Fibroblast of pulmonary artery (primary cell): ENCODE measurements at regions not wholly inside any gene's neighbourhood (a gene's known extent, or its start where the extent isn't known, plus 50 kb on each side); places are given as distances from the start of the nearest gene placed in this dataset.

Experiments
- DNase-seq: peaks from one replicate; pipeline ENCODE4 v3.0.0-alpha.2; 2010; ENCODE audit warnings: low read depth
- H3K4me3 ChIP-seq: replicated peaks from 2 replicates; pipeline ENCODE4 v1.5.1; 2011; ENCODE audit warnings: low read depth, mild to moderate bottlenecking, control low read depth, low read length, moderate library complexity
- CTCF ChIP-seq: IDR thresholded peaks from 2 replicates; pipeline ENCODE4 v1.5.1; 2011; ENCODE audit warnings: mild to moderate bottlenecking, control low read depth, low read length, inconsistent platforms; ENCODE audit errors: missing control alignments

DNA sequence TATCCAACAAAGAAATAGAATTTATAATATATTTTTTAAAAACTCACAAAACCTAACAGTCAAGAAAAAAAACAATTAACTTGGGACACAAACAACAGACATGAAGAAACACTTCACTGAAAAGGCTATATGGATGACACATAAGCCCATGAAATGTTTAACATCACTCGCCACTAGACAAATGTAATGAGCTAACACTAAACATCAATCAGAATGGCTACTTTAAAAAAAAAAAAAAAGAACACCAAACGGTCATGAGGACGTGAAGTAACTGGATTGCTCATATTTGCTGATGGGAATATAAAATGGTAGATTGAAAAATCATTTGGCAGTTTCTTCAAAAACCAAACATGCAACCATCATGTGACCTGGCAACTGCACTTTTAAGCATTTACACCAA, 97.3 kb upstream of the RGPD4 start:
- H3K4me3 ChIP-seq: no peak overlapping the region
- DNase-seq: no peak

GRCh38 chr2:107730898-107731297, 95.8 kb upstream of the RGPD4 start:
- no peak for DNase-seq
- no peak for TF ChIP-seq CTCF
- H3K4me3 ChIP-seq: no peak overlapping the region

More for the DNA sequence above, 97.3 kb upstream of the RGPD4 start:
- no peak for TF ChIP-seq CTCF

- no peak for TF ChIP-seq CTCF
- DNase-seq: no peak
- H3K4me3 ChIP-seq: no peak overlapping the region
Observed at GRCh38 chr2:107731435-107731834, 95.3 kb upstream of the RGPD4 start.

DNA sequence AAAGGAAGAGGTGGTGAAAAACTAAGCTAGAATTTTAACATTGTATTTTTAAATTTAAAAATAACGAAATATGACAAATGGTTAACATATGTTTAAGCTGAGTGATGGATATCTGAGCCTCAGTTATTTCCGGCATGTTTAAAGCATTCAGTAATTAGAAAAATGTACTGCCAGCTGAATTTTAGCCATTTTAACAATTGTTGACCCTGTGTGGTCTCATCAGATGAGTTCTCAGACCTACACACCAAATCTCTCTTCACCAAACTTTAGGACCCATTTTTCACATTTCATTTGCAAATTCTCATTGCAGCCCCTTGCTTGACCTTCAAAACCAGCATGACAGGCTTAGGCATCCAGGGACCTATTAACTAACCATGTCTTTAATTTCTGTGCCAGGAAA, 91.5 kb upstream of the RGPD4 start:
- no peak for DNase-seq

DNA sequence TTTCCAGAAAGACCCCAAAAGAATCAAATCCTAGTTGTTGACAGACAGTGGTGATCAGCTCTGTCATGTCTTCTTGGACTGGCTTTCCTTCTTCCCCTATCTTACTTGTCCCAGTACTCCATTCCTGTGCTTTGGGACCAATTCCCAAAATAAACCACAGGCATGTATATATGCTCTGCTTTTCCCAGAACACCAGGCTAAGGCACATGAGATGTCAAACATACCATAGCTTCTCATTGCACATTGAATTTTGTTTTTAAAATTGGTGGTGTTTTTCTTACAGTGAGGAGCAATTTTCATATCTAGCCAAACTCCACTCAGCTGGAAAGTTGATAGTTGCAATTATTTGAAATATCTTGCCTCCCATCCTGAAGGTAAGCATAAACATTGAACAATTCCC, 88.9 kb upstream of the RGPD4 start:
- H3K4me3 ChIP-seq: no peak overlapping the region
- no peak for DNase-seq
- no peak for TF ChIP-seq CTCF

More for the DNA sequence above, 91.5 kb upstream of the RGPD4 start:
- TF ChIP-seq CTCF: no peak
- H3K4me3 ChIP-seq: no peak overlapping the region

DNA sequence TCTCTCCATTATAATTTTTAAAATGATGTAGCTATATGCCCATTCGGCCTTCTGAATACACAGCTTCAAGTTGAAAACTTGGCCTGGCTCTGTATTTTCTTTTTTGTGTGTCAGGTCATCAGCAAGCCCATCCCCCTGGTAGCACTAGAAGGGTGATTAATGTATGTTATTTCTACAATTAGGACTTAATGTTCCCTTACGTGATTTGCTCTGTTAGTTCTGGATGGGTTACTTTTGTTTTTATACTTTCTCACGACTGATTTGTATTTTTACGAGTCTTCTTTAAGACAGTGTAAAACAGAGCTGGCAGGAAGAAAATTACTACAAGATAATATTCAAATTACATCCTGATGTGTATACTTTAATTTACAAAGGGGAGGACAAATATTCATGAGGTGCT, 88.4 kb upstream of the RGPD4 start:
- TF ChIP-seq CTCF: no peak
- no peak for DNase-seq

GRCh38 chr2:107740300-107740699, 86.4 kb upstream of the RGPD4 start:
- DNase-seq: no peak
- TF ChIP-seq CTCF: no peak
- no peak overlapping the region for H3K4me3 ChIP-seq

More for the DNA sequence above, 88.4 kb upstream of the RGPD4 start:
- H3K4me3 ChIP-seq: no peak overlapping the region
